PC-3 (cell line): ENCODE measurements at regions not wholly inside any gene's neighbourhood (a gene's known extent, or its start where the extent isn't known, plus 50 kb on each side); places are given as distances from the start of the nearest gene placed in this dataset.

Source experiments
- ATAC-seq: fragments of 200-7000 bp; cut with Tn5 transposase; 2 replicates; pipeline ENCODE4 v1.9.1; 2020; ENCODE audit warnings: mild to moderate bottlenecking, moderate library complexity
- BruUV-seq: library from RNA; stranded (reverse); fragments of 400-500 nt; replicated peaks from 2 replicates; lab custom pipeline; 2021; lab: Mats Ljungman, UMichigan
- CTCF ChIA-PET: fragments of 300-600 bp; sonication (Branson Sonifier 250); formaldehyde crosslinking; loops from one replicate; lab custom pipeline; 2022; ENCODE audit warnings: antibody characterized with exemption; lab: Charles Lee
- POLR2A ChIA-PET: fragments of 300-600 bp; sonication (Branson Sonifier 250); formaldehyde crosslinking; loops from one replicate; lab custom pipeline; 2022; ENCODE audit warnings: antibody characterized with exemption; ENCODE audit not compliant: unreplicated experiment; lab: Charles Lee
- DNase-seq: peaks from one replicate; pipeline ENCODE4 v3.0.0-alpha.2; 2015
- H2AFZ ChIP-seq: fragments of 300-600 bp; sonication (generic); 2 replicates; pipeline ENCODE4 v1.6.0; 2016; ENCODE audit warnings: antibody characterized with exemption, low read length
- H3F3A ChIP-seq: fragments of 300-600 bp; sonication (generic); one replicate; pipeline ENCODE4 v1.6.0; 2017; ENCODE audit warnings: antibody characterized with exemption, low read length, control low read depth, mild to moderate bottlenecking; ENCODE audit not compliant: unreplicated experiment
- H3K27ac ChIP-seq: fragments of 300-600 bp; sonication (generic); 2 replicates; pipeline ENCODE4 v1.5.1; 2016; ENCODE audit warnings: mild to moderate bottlenecking, low read length
- H3K27me3 ChIP-seq: fragments of 300-600 bp; sonication (generic); 2 replicates; pipeline ENCODE4 v1.6.1; 2016; ENCODE audit warnings: low read length, mixed read lengths
- H3K36me3 ChIP-seq: fragments of 300-600 bp; sonication (generic); 2 replicates; pipeline ENCODE4 v1.6.1; 2016; ENCODE audit warnings: low read depth, mixed run types, low read length, mixed read lengths
- H3K4me1 ChIP-seq: fragments of 300-600 bp; sonication (generic); 2 replicates; pipeline ENCODE4 v1.5.1; 2016; ENCODE audit warnings: low read length; ENCODE audit not compliant: insufficient read depth
- H3K4me2 ChIP-seq: fragments of 300-600 bp; sonication (generic); 2 replicates; pipeline ENCODE4 v1.6.0; 2016; ENCODE audit warnings: low read length
- H3K4me3 ChIP-seq: fragments of 300-600 bp; sonication (generic); 2 replicates; pipeline ENCODE4 v1.5.1; 2016; ENCODE audit warnings: mild to moderate bottlenecking, low read length, mixed read lengths
- H3K79me2 ChIP-seq: fragments of 300-600 bp; sonication (generic); 2 replicates; pipeline ENCODE4 v1.6.1; 2017; ENCODE audit warnings: low read length, mixed read lengths
- H3K9ac ChIP-seq: fragments of 300-600 bp; sonication (generic); 2 replicates; pipeline ENCODE4 v1.6.0; 2016; ENCODE audit warnings: mild to moderate bottlenecking, low read length
- H3K9me2 ChIP-seq: fragments of 300-600 bp; sonication (generic); replicated peaks from 2 replicates; pipeline ENCODE4 v1.6.1; 2016; ENCODE audit warnings: mixed run types, low read length, mixed read lengths
- H3K9me3 ChIP-seq: fragments of 300-600 bp; sonication (generic); 2 replicates; pipeline ENCODE4 v1.6.1; 2016; ENCODE audit warnings: low read length, mixed read lengths
- H4K20me1 ChIP-seq: fragments of 300-600 bp; sonication (generic); 2 replicates; pipeline ENCODE4 v1.6.1; 2016; ENCODE audit warnings: low read length, mixed read lengths
- CTCF ChIP-seq: fragments of 300-600 bp; sonication (generic); conservative IDR thresholded peaks from 2 replicates; pipeline ENCODE4 v1.5.1; 2017; ENCODE audit warnings: antibody characterized with exemption, low read depth, mild to moderate bottlenecking, low read length
- EZH2 ChIP-seq: fragments of 300-600 bp; sonication (generic); IDR thresholded peaks from one replicate; pipeline ENCODE4 v1.6.1; 2017; ENCODE audit warnings: antibody characterized with exemption, mild to moderate bottlenecking, low read length; ENCODE audit not compliant: unreplicated experiment
- EZH2phosphoT487 ChIP-seq: fragments of 300-600 bp; sonication (generic); IDR thresholded peaks from 2 replicates; pipeline ENCODE4 v1.6.1; 2018; ENCODE audit warnings: mild to moderate bottlenecking, antibody characterized with exemption, low read length, borderline replicate concordance
- intact Hi-C: fragments of 100-400 bp; cut with micrococcal nuclease; formaldehyde crosslinking; loops from 2 replicates; pipeline ENCODE4 v1.9.0; 2023

- no TSS peak for BruUV-seq
- H3K9me3 ChIP-seq, result 0 out of 2 replicates have a peak, but pooled peaks cover 5% of the 10 kb centered on the region
- H3K4me2 ChIP-seq, result no peak overlapping the region
- CTCF ChIA-PET, result no interaction called here
- no peaks in the 10 kb centered on the region for H3K79me2 ChIP-seq
- no peak for ATAC-seq
- H3K9ac ChIP-seq, result no peak overlapping the region
- no peaks in the 10 kb centered on the region for H3K9me2 ChIP-seq
- DNase-seq, result no peak
- no peaks in the 10 kb centered on the region for H3K36me3 ChIP-seq
- no peaks in the 10 kb centered on the region for H3F3A ChIP-seq
- H4K20me1 ChIP-seq, result no peaks in the 10 kb centered on the region
- H3K27me3 ChIP-seq, result no peaks in the 10 kb centered on the region
- no peak overlapping the region for H3K4me3 ChIP-seq
- no peak overlapping the region for H2AFZ ChIP-seq
- no peaks in the 10 kb centered on the region for H3K4me1 ChIP-seq
- no peak for TF ChIP-seq CTCF
- TF ChIP-seq EZH2, result no peak
- TF ChIP-seq EZH2phosphoT487, result no peak
- POLR2A ChIA-PET, result no interaction called here
- intact Hi-C loops, result no loop called here
- H3K27ac ChIP-seq, result no peak overlapping the region
Observed at GRCh38 chr6:14259594-14260152, 142.1 kb downstream of the CD83 start.

- BruUV-seq, result no TSS peak
- Histone ChIP-seq H3K27me3 (no peaks in the 10 kb centered on the region), H2AFZ (no peak overlapping the region), H3K4me1 (no peaks in the 10 kb centered on the region), H3F3A (no peaks in the 10 kb centered on the region), H3K9me2 (no peaks in the 10 kb centered on the region), H3K9ac (no peak overlapping the region), H3K4me3 (no peak overlapping the region), H3K79me2 (no peaks in the 10 kb centered on the region), H3K27ac (no peak overlapping the region), H3K36me3 (no peaks in the 10 kb centered on the region), H3K9me3 (0 out of 2 replicates have a peak, but pooled peaks cover 5% of the 10 kb centered on the region), H3K4me2 (no peak overlapping the region), H4K20me1 (no peaks in the 10 kb centered on the region)
- CTCF ChIA-PET, result no interaction called here
- ATAC-seq (no peak), DNase-seq (no peak)
- TF ChIP-seq EZH2 (no peak), EZH2phosphoT487 (no peak), CTCF (no peak)
- intact Hi-C loops, result no loop called here
- POLR2A ChIA-PET, result no interaction called here
Observed at GRCh38 chr6:14260839-14261238, 143.3 kb downstream of the CD83 start.

- Histone ChIP-seq H3K27ac (no peak overlapping the region), H2AFZ (no peak overlapping the region), H3K79me2 (no peaks in the 10 kb centered on the region), H3F3A (no peaks in the 10 kb centered on the region), H3K27me3 (no peaks in the 10 kb centered on the region), H3K36me3 (no peaks in the 10 kb centered on the region), H3K9me3 (0 out of 2 replicates have a peak, but pooled peaks cover 5% of the 10 kb centered on the region), H3K4me3 (no peak overlapping the region), H3K4me1 (no peaks in the 10 kb centered on the region), H3K9ac (no peak overlapping the region), H3K4me2 (no peak overlapping the region), H4K20me1 (no peaks in the 10 kb centered on the region), H3K9me2 (no peaks in the 10 kb centered on the region)
- intact Hi-C loops, result no loop called here
- no peak for ATAC-seq
- DNase-seq, result no peak
- ChIA-PET POLR2A (no interaction called here), CTCF (no interaction called here)
- TF ChIP-seq EZH2phosphoT487 (no peak), EZH2 (no peak), CTCF (no peak)
- BruUV-seq, result no TSS peak
Observed at GRCh38 chr6:14263881-14264424, 146.4 kb downstream of the CD83 start.
